ENCODE measurements at regions not wholly inside any gene's neighbourhood (a gene's known extent, or its start where the extent isn't known, plus 50 kb on each side); places are given as distances from the start of the nearest gene placed in this dataset.
"Not testable (repeated sequence)": the region's sequence is repeated elsewhere in the genome, so short reads cannot be mapped to it uniquely, and the experiment has no call there.

- DNase-seq (ENCODE audit: low spot score): no peak
Measured at GRCh38 chr1:56148326-56149193, 430.8 kb downstream of the PLPP3 start.

- no peak for DNase-seq (ENCODE audit: low spot score)
Measured at GRCh38 chr1:56147459-56147858, 431.9 kb downstream of the PLPP3 start.

GRCh38 chr1:56147034-56147433 is 432.3 kb downstream of the PLPP3 start:
- no peak for DNase-seq (ENCODE audit: low spot score)

- DNase-seq (ENCODE audit: low spot score): no peak
Measured at GRCh38 chr1:56146449-56146848, 432.9 kb downstream of the PLPP3 start.

- DNase-seq (ENCODE audit: low spot score): no peak
Measured at GRCh38 chr1:56145581-56145980, 433.8 kb downstream of the PLPP3 start.

- no peak for DNase-seq (ENCODE audit: low spot score)
Measured at GRCh38 chr1:56142301-56142700, 437.1 kb downstream of the PLPP3 start.

GRCh38 chr1:56139836-56140235 is 439.5 kb downstream of the PLPP3 start:
- no peak for DNase-seq (ENCODE audit: low spot score)

- DNase-seq (ENCODE audit: low spot score): no peak
Measured at GRCh38 chr1:56137521-56138505, 441.6 kb downstream of the PLPP3 start.

GRCh38 chr1:56137090-56137489 is 442.3 kb downstream of the PLPP3 start:
- no peak for DNase-seq (ENCODE audit: low spot score)

GRCh38 chr1:56135864-56136147 is 443.6 kb downstream of the PLPP3 start:
- DNase-seq (ENCODE audit: low spot score): no peak

GRCh38 chr1:56135069-56135863 is 444.1 kb downstream of the PLPP3 start:
- DNase-seq (ENCODE audit: low spot score): no peak

- no peak for DNase-seq (ENCODE audit: low spot score)
Measured at GRCh38 chr1:56133522-56134472, 445.6 kb downstream of the PLPP3 start.

GRCh38 chr1:56132520-56132919 is 446.8 kb downstream of the PLPP3 start:
- no peak for DNase-seq (ENCODE audit: low spot score)

GRCh38 chr1:56129837-56130236 is 449.5 kb downstream of the PLPP3 start:
- DNase-seq (ENCODE audit: low spot score): no peak

- no peak for DNase-seq (ENCODE audit: low spot score)
Measured at GRCh38 chr1:56125316-56125715, 454.0 kb downstream of the PLPP3 start.

- DNase-seq (ENCODE audit: low spot score): no peak
Measured at GRCh38 chr1:56123826-56124225, 455.5 kb downstream of the PLPP3 start.

GRCh38 chr1:56123421-56123820 is 455.9 kb downstream of the PLPP3 start:
- no peak for DNase-seq (ENCODE audit: low spot score)

GRCh38 chr1:56120021-56120420 is 459.3 kb downstream of the PLPP3 start:
- no peak for DNase-seq (ENCODE audit: low spot score)

GRCh38 chr1:56118676-56119075 is 460.7 kb downstream of the PLPP3 start:
- DNase-seq (ENCODE audit: low spot score): not testable (repeated sequence)

GRCh38 chr1:56115701-56116100 is 463.7 kb downstream of the PLPP3 start:
- DNase-seq (ENCODE audit: low spot score): no peak

- no peak for DNase-seq (ENCODE audit: low spot score)
Measured at GRCh38 chr1:56113679-56114078, 465.7 kb downstream of the PLPP3 start.

All from SW480 (cell line).